Stimulated activated CD4-positive, alpha-beta T cell treated with anti-CD3 and anti-CD28 coated beads, Interleukin-15, amount 100 ng/mL, for 48 hours (primary cell): ENCODE measurements at regions not wholly inside any gene's neighbourhood (a gene's known extent, or its start where the extent isn't known, plus 50 kb on each side); places are given as distances from the start of the nearest gene placed in this dataset.
"Not testable (repeated sequence)": the region's sequence is repeated elsewhere in the genome, so short reads cannot be mapped to it uniquely, and the experiment has no call there.

Source experiments
- DNase-seq, 2 donors: peaks; one replicate each; pipeline ENCODE4 v3.0.0-alpha.2; 2020; ENCODE audit warnings: low read depth in 2 of 2

GRCh38 chr13:30816736-30817135, 81.4 kb downstream of the ALOX5AP start:
- no peak for DNase-seq

- DNase-seq: no peak
These were observed 83.1 kb downstream of the ALOX5AP start for GRCh38 chr13:30818323-30818960.

DNA sequence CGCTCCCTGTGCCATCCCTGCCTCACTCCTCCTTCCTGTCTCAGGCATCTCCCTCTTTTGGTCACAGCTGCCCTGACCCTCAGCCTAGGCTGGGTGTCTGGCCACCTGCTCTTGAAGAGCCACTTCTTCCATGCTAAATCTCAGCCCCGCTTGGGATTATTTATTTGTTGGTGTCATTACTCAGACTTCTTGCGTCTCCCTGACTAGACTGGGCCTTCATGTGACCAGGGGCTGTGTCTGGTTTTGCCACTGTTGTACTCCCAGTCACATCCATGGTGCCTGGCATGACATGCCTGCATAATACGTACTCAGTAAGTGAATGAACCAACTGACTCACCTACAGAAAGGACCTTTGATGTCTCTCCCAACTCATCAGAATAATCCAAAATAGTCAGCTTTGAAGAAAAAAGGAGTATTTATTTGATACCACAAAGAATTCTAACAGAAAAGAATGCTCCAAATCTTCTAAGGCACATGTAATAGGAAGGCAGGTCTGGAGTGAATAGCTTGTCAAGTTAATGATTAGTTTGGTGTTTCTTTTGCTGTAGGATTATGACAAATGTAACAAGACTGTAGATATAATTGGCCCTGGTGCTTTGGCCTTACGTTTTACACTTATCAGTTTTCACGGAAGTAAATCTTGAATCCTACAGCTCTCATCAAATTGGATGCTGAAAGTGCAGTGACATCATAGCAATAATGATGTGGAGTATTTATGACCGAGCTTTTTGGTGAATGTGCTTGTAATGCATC, 84.0 kb downstream of the ALOX5AP start:
- DNase-seq: no peak

- DNase-seq: no peak
These were observed 84.7 kb upstream of the MEDAG start for GRCh38 chr13:30821421-30821820.

DNA sequence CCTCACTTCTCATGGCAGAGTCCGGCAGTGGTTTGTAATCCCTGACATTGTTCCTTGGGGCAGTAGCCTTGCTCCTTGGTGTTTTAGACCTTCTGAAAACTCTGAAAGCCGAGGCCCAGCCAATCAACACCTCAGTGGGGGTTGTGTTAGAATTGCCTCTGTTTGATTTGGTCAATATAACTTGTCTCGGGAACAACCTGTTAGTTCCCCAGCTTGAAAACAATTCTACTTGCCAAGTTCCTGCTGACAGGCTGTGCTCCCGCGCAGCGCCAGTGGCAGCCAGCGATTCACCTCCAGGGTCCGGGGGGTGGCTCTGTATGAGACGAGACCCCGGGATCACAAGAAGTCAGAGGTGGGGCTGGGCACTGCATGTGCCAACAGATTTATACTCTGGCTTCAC, 81.4 kb upstream of the MEDAG start:
- DNase-seq: no peak

- no peak for DNase-seq
These were observed 79.0 kb upstream of the MEDAG start for GRCh38 chr13:30826911-30827577.

GRCh38 chr13:30827578-30827925, 78.5 kb upstream of the MEDAG start:
- DNase-seq: no peak

- no peak for DNase-seq
These were observed 76.8 kb upstream of the MEDAG start for GRCh38 chr13:30829145-30829832.

- DNase-seq: no peak
These were observed 76.0 kb upstream of the MEDAG start for GRCh38 chr13:30829833-30830637.

DNA sequence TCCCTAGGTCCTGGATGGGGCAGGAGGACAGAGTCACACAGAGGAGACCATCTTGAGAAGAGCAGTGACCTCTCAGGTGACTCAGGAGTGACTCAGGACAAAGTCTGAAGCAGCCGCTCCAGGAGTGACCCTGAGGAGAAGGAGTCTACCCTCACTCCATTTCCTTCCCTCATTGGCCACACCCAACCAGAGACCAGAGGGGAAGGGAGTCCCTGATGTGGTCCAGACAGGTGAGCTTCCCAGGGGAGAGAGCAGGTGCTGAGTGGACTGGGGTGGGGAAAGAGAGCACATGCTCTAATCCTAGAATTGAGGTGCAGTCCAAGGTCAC, 75.5 kb upstream of the MEDAG start:
- DNase-seq: no peak

DNA sequence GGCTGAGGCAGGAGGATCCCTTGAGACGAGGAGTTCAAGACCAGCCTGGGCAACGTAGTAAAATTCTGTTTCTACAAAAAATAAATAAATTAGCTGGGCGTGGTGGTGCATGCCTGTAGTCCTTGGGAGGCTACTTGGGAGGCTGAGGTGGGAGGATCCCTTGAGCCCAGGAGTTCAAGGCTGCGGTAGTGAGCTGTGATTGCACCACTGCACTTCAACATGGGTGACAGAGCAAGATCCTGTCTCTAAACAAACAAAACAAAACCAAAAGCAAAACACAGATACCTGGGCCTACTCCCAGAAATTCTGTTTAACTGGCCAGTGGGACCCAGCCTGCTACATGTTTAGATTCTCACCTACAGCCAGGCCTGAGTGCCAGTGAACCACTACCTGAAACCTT, 74.6 kb upstream of the MEDAG start:
- DNase-seq: no peak

DNA sequence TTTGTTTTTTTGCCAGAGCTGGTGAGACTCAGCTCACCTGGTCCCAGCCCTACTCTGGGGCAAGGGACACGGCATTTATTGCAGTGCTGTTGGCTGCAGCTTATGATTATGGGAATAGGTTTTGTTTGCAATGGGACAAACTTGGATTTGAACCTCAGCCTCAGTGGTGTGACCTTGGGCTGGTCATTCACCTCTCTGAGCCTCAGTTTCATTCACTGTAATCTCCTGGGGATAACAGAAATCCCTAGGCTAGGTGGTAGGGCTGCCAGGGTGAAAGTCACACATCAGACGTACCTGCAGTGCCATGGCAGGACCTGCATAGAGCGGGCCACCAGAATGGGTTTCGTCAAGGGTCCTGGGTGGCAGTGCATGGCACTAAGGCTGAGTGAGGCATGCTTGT, 73.7 kb upstream of the MEDAG start:
- DNase-seq: no peak

DNA sequence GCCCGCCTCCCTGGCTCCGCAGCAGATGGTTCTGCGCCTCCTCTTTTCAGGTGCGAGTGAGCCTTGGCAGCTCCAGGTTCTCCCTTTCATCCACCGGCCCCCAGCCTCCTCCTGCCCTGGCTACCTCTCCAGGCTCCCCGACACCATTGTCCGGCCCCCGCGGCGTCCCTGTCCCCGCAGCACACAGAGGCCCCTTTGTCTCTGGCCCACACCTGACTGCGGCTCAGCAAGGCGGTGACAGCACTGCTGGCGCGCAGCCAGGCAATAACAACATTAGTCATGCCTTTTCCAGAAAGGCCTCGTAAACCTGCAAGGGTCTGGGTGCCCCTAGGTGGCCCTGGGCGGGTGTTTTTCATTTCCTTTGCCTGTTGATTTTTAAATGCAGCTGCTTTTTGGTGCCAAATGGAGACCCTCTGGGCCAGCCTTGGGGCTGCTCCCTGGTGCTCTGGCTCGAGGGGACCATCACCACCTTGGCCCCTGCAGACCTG, 73.2 kb upstream of the MEDAG start:
- peak; percentile 42 to 50 for DNase-seq

GRCh38 chr13:30835442-30835841, 70.6 kb upstream of the MEDAG start:
- DNase-seq: no peak

DNA sequence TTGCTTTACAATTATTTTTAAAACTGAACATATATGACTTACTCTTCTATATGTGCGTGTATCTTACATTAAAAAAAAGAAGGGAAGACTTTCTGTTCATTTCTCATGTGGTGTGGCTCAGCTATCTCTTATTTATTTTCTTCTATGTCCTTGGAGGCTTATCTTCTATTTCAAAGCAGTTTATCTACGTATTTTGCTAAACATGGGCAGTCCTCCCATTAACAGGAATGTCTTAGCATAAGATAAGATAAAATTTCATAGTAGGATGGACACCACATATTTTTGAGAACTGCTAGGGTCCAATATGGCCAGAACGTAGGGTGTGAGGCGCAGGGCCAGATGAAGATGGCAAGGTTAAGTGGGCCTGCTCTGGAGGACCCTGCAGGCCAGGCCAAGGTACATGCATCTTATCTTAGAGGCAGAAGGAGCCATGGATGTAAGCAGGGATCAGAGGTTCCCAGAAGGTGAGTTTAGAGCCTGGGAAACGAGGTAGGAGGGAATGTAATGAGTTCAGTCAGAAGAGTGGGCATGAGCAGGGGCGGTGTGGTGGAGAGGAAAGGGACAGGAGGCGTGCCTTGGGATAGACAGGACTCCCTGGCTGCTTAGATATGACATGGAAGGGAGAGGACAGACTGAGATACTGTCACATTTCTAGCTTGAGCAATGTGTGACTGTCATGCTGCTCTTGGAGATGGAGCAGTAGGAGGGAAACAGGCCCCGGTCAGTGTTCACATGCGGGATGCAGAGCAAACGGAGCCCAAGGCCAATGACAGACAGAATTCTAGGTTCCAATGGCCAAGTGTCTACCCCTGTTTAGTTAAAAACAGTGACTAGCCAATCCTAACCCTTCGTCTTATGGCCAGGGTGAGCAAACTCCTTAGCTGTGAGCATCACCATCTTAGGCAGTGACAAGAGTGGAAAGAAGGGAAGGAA, 68.6 kb upstream of the MEDAG start:
- no peak for DNase-seq

- not testable (repeated sequence) for DNase-seq
These were observed 66.4 kb upstream of the MEDAG start for GRCh38 chr13:30839636-30840035.

GRCh38 chr13:30840515-30840914, 65.6 kb upstream of the MEDAG start:
- no peak for DNase-seq

- no peak for DNase-seq
These were observed 64.9 kb upstream of the MEDAG start for GRCh38 chr13:30841154-30841553.

DNA sequence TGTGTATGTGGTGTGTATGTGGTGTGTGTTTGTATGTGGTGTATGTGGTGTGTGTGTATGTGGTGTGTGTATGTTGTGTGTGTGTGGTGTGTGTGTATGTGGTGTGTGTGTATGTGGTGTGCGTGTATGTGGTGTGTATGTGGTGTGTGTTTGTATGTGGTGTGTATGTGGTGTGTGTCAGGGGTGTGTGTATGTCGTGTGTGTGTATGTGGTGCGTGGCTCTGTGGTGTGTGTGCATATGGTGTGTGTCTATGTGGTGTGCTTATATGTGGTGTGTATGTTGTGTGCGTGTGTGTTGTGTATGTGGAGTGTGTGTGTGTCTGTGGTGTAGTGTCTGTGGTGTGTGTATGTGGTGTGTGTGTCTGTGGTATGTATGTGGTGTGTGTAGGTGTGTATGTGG, 62.5 kb upstream of the MEDAG start:
- no peak for DNase-seq

- no peak for DNase-seq
These were observed 61.3 kb upstream of the MEDAG start for GRCh38 chr13:30844548-30845296.
